ENCODE measurements at regions not wholly inside any gene's neighbourhood (a gene's known extent, or its start where the extent isn't known, plus 50 kb on each side); places are given as distances from the start of the nearest gene placed in this dataset.

DNA sequence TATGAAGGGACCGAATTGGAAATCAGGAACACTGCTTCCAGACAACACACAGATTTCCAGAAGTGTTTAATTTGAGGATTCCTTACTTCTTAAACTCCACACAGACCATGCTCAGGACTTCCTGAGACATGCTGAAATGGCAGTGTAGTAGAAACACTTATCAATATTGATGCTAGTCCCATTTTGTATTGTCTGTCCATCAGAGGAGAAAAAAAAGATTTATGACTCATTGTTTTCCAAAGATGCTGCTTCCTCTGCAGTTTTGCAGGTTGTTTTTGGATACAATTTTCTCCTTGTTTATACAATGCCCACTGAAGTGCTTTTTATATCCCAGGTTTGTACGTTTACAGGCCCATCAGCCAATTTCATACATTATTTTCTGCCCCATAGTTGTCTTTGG, 68.3 kb upstream of the TANC2 start (continued):
- TF ChIP-seq, protein P1, sequence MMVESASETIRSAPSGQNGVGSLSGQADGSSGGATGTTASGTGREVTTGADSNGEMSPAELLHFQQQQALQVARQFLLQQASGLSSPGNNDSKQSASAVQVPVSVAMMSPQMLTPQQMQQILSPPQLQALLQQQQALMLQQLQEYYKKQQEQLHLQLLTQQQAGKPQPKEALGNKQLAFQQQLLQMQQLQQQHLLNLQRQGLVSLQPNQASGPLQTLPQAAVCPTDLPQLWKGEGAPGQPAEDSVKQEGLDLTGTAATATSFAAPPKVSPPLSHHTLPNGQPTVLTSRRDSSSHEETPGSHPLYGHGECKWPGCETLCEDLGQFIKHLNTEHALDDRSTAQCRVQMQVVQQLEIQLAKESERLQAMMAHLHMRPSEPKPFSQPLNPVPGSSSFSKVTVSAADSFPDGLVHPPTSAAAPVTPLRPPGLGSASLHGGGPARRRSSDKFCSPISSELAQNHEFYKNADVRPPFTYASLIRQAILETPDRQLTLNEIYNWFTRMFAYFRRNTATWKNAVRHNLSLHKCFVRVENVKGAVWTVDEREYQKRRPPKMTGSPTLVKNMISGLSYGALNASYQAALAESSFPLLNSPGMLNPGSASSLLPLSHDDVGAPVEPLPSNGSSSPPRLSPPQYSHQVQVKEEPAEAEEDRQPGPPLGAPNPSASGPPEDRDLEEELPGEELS (CRISPR knock-in tag; IDR thresholded peaks at IDR 0.05): no peak
- TF ChIP-seq ZNF138 (CRISPR knock-in tag; conservative IDR thresholded peaks at IDR 0.05): no peak
- TF ChIP-seq, protein P2, sequence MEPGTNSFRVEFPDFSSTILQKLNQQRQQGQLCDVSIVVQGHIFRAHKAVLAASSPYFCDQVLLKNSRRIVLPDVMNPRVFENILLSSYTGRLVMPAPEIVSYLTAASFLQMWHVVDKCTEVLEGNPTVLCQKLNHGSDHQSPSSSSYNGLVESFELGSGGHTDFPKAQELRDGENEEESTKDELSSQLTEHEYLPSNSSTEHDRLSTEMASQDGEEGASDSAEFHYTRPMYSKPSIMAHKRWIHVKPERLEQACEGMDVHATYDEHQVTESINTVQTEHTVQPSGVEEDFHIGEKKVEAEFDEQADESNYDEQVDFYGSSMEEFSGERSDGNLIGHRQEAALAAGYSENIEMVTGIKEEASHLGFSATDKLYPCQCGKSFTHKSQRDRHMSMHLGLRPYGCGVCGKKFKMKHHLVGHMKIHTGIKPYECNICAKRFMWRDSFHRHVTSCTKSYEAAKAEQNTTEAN (CRISPR knock-in tag; IDR thresholded peaks at IDR 0.05): no peak

DNA sequence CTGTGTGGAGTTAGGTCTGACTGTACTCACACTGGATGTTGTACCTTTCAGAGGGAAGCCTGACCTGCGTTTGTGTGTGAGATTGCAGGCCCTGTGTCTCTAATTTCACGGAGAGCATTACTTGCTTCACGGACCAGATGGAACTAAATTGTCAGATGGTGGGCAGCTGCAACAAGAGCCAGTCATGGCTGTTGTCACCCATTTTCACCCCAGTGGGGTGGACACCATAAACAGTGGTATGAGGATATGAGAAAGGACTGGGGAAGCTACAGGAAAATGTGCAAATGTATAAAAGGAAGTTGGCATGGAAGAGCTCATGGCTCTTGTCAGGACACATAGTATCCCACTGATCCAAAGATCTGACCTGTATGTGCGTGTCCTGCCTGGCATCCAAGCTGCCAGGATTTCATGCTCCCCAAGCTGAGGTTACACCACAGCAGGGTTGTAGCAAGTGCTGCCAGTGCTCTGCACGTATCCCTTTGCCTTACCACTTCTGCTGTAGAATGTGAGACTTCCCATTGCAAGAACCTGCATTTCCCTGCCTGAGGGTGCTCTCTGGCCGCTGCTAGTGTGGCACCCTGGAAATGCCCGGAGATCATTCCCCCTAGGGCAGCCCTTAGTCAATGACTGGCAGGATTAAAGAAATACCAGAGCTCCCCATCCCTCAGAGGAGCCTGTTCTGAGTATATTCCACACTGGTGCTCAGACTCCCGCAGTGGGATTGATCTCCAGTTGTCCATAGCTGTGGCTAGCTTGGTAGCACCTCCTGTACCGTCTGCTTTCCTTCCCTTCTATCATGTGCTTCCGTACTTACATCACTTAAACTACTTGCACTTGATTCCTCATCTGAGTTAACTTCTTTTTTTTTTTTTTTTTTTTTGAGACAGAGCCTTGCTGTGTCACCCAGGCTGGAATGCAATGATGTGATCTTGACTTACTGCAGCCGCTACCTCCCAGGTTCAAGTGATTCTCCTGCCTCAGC, 70.4 kb upstream of the TANC2 start:
- CTCF ChIA-PET: interaction anchor here (0.7 kb wide), 1 partner anchor 41 kb away, joined by 3 read pairs; no protein-coding TSS in a partner anchor
- H3K36me3 Mint-ChIP-seq: no peaks in the 10 kb centered on the region
- no peak overlapping the region for H3K4me3 Mint-ChIP-seq
- DNase-seq (ENCODE audit: low spot score): no peak
- peaks cover 27% of the 10 kb centered on the region for H3K4me1 Mint-ChIP-seq
- POLR2A ChIA-PET: no interaction called here
- TF ChIP-seq NFYB (CRISPR knock-in tag; conservative IDR thresholded peaks at IDR 0.05; ENCODE audit: low read depth) (no peak), NFATC4 (CRISPR knock-in tag; IDR thresholded peaks at IDR 0.05) (no peak), ZNF416 (CRISPR knock-in tag; IDR thresholded peaks at IDR 0.05) (no peak), GRHL2 (CRISPR knock-in tag; IDR thresholded peaks at IDR 0.05; ENCODE audit: insufficient replicate concordance, severe bottlenecking) (no peak), IRF2 (CRISPR knock-in tag; IDR thresholded peaks at IDR 0.05; ENCODE audit: borderline replicate concordance, low read depth) (no peak), FOXP1 (CRISPR knock-in tag; IDR thresholded peaks at IDR 0.05; ENCODE audit: borderline replicate concordance) (no peak), PRRX2 (CRISPR knock-in tag; IDR thresholded peaks at IDR 0.05) (no peak)
- TF ChIP-seq, protein P3, sequence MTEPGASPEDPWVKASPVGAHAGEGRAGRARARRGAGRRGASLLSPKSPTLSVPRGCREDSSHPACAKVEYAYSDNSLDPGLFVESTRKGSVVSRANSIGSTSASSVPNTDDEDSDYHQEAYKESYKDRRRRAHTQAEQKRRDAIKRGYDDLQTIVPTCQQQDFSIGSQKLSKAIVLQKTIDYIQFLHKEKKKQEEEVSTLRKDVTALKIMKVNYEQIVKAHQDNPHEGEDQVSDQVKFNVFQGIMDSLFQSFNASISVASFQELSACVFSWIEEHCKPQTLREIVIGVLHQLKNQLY (CRISPR knock-in tag; IDR thresholded peaks at IDR 0.05): no peak
- H3K27me3 Mint-ChIP-seq (ENCODE audit: low read depth): no peaks in the 10 kb centered on the region
- ATAC-seq: no peak
- H3K27ac Mint-ChIP-seq: no peak overlapping the region
- H3K9me3 Mint-ChIP-seq: peaks cover 4% of the 10 kb centered on the region; the same call in 1 of the 2 replicates

DNA sequence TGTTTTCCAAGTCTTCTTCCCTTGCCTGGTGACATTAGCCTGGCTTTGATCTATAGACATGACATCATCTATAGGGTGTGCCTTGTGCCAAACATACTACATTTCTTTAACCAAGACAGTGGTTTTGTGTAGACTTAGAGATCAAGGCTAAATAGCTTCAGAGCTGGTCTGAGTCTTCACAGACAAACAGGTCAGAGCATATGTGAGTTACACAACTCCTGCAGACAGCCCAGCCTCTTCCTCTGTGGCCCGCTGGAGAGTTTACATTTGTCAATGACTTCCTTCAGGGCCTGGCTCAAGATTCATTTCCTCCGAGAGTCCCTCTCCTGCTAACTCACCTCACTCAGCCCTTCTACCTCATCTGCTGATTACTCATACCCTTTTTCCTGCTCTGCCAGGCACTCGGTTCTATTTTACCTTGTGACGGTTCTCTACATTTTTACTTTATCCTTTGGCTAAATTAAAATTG, 73.1 kb upstream of the TANC2 start:
- Mint-ChIP-seq H3K36me3 (no peaks in the 10 kb centered on the region), H3K27me3 (ENCODE audit: low read depth) (no peaks in the 10 kb centered on the region), H3K27ac (peak overlapping the region; percentile 11; the same call in 1 of the 2 replicates), H3K9me3 (peaks cover 5% of the 10 kb centered on the region; the same call in 1 of the 2 replicates), H3K4me3 (no peak overlapping the region), H3K4me1 (peaks cover 21% of the 10 kb centered on the region)
- ATAC-seq: peak; percentile 74
- CTCF ChIA-PET: no interaction called here
- POLR2A ChIA-PET: no interaction called here
- DNase-seq (ENCODE audit: low spot score): no peak
- TF ChIP-seq, protein P4, sequence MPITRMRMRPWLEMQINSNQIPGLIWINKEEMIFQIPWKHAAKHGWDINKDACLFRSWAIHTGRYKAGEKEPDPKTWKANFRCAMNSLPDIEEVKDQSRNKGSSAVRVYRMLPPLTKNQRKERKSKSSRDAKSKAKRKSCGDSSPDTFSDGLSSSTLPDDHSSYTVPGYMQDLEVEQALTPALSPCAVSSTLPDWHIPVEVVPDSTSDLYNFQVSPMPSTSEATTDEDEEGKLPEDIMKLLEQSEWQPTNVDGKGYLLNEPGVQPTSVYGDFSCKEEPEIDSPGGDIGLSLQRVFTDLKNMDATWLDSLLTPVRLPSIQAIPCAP (CRISPR knock-in tag; IDR thresholded peaks at IDR 0.05): no peak
- TF ChIP-seq RORB (CRISPR knock-in tag; IDR thresholded peaks at IDR 0.05): no peak
- TF ChIP-seq, protein P5, sequence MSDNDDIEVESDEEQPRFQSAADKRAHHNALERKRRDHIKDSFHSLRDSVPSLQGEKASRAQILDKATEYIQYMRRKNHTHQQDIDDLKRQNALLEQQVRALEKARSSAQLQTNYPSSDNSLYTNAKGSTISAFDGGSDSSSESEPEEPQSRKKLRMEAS (CRISPR knock-in tag; IDR thresholded peaks at IDR 0.05): no peak
- no peak for TF ChIP-seq TP53 (CRISPR knock-in tag; IDR thresholded peaks at IDR 0.05)
- TF ChIP-seq, protein P6, sequence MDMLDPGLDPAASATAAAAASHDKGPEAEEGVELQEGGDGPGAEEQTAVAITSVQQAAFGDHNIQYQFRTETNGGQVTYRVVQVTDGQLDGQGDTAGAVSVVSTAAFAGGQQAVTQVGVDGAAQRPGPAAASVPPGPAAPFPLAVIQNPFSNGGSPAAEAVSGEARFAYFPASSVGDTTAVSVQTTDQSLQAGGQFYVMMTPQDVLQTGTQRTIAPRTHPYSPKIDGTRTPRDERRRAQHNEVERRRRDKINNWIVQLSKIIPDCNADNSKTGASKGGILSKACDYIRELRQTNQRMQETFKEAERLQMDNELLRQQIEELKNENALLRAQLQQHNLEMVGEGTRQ (CRISPR knock-in tag; IDR thresholded peaks at IDR 0.05): no peak
- TF ChIP-seq, protein P7, sequence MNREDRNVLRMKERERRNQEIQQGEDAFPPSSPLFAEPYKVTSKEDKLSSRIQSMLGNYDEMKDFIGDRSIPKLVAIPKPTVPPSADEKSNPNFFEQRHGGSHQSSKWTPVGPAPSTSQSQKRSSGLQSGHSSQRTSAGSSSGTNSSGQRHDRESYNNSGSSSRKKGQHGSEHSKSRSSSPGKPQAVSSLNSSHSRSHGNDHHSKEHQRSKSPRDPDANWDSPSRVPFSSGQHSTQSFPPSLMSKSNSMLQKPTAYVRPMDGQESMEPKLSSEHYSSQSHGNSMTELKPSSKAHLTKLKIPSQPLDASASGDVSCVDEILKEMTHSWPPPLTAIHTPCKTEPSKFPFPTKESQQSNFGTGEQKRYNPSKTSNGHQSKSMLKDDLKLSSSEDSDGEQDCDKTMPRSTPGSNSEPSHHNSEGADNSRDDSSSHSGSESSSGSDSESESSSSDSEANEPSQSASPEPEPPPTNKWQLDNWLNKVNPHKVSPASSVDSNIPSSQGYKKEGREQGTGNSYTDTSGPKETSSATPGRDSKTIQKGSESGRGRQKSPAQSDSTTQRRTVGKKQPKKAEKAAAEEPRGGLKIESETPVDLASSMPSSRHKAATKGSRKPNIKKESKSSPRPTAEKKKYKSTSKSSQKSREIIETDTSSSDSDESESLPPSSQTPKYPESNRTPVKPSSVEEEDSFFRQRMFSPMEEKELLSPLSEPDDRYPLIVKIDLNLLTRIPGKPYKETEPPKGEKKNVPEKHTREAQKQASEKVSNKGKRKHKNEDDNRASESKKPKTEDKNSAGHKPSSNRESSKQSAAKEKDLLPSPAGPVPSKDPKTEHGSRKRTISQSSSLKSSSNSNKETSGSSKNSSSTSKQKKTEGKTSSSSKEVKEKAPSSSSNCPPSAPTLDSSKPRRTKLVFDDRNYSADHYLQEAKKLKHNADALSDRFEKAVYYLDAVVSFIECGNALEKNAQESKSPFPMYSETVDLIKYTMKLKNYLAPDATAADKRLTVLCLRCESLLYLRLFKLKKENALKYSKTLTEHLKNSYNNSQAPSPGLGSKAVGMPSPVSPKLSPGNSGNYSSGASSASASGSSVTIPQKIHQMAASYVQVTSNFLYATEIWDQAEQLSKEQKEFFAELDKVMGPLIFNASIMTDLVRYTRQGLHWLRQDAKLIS (CRISPR knock-in tag; IDR thresholded peaks at IDR 0.05; ENCODE audit: borderline replicate concordance): no peak
- TF ChIP-seq, protein P8, sequence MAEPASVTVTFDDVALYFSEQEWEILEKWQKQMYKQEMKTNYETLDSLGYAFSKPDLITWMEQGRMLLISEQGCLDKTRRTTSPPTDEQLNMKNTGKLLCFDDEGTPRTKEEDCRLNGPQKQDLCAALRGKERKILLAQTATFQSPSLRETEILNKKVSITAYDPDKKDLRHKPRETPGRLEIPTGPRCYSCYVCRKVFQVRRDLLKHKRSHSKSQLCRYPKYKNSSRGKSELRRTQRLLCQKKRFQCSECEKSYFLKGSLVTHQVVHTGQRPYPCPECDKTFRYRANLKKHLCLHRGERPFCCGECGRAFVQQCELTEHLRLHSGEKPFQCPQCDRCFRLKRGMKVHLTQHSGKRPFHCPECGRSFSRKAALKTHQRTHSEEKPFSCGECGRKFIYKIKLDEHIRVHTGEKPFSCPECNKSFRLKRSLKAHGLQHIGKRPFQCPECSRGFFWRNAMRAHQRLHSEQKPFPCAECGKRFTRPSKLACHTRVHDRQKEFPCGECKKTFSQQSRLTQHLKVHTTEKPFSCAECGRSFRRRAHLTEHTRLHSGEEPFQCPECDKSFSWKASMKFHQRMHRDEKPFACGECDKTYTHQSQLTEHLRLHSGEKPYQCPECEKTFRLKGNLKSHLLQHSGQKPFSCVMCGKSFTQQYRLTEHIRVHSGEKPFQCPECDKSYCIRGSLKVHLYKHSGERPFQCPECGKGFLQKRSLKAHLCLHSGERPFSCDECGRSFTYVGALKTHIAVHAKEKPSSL (CRISPR knock-in tag; conservative IDR thresholded peaks at IDR 0.05): no peak
- TF ChIP-seq ZNF396 (CRISPR knock-in tag; IDR thresholded peaks at IDR 0.05; ENCODE audit: borderline replicate concordance): no peak
- no peak for TF ChIP-seq NR2C2 (CRISPR knock-in tag; IDR thresholded peaks at IDR 0.05)
